GM19463 (cell line): ENCODE measurements at regions not wholly inside any gene's neighbourhood (a gene's known extent, or its start where the extent isn't known, plus 50 kb on each side); places are given as distances from the start of the nearest gene placed in this dataset.

Source experiments
- ATAC-seq: cut with Tn5 transposase; IDR thresholded peaks from one replicate; pipeline ENCODE4 v1.9.1; 2021; ENCODE audit warnings: mild to moderate bottlenecking, moderate library complexity; ENCODE audit not compliant: unreplicated experiment

GRCh38 chr13:108018371-108018870 lies 196.9 kb downstream of the LIG4 start:
- ATAC-seq, result no peak

GRCh38 chr13:108006619-108007018 lies 208.7 kb downstream of the LIG4 start:
- no peak for ATAC-seq

GRCh38 chr13:108005231-108005630 lies 210.1 kb downstream of the LIG4 start:
- no peak for ATAC-seq

DNA sequence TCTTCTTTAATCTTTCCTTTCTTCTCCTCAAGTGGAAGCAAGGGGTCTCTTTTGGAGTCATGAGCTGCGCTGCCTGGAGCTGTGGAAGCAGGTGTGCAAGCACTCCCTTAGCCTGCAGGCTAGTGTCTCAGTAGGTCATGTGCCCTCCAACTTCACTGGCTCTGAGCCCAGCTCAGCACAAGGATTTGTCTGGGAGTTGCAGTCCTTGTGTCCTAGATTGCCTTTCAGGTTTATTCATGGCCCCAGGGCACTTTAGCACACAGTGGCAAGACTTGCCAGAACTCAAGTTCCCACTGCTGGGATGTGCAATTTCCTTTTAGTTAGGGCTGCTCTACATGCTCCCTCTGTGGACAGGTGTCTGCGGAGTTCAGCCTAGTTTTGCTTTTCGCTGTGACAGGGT lies 211.7 kb downstream of the LIG4 start:
- no peak for ATAC-seq

DNA sequence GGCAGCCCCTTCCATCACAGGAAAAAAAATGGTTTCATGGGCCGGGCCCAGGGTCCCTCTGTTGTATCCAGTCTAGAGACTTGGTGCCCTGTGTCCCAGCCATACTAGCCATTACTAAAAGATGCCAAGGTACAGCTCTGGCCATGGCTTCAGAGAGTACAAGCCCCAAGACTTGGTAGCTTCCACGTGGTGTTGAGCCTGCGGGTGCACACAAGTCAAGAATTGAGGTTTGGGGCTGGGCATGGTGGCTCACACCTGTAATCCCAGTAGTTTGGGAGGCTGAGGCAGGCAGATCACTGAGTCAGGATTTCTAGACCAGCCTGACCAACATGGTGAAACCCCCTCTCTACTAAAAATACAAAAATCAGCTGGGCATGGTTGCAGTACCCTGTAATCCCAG lies 214.3 kb downstream of the LIG4 start:
- no peak for ATAC-seq

- no peak for ATAC-seq
These were observed 215.6 kb downstream of the LIG4 start for GRCh38 chr13:107999751-108000150.

GRCh38 chr13:107994137-107994536 lies 221.2 kb downstream of the LIG4 start:
- ATAC-seq, result no peak

DNA sequence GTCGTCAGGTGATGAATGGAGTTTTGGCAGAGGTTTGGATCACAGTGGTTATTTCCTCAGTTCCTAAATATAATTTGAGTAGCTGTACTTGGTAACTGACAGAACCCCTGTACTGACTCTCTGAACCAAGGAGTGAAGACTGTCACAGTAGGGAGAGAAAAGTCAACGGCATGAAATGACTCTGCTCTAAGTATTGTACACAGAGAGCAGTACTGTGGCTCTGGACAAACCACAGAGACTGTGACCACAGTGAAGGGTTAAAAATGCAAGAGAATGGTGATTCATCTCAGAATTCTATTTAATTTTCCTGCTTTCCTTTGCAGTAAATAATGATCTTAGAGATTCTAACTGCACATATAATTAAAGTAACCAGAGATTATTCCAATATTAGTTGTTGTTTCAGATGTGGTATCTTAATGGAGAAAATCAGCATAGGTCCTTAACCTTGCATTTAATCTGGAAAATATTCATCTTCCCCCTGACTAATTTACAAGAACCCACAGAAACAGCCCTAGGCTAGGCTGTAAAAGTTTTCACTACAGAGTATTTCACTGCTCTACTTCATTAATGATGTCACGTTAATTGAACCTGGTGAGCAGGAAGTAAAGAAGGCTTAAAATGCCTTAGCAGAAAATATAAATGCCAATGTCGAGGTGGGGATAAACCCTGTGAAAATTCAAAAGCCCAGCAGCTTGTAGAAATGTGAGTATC lies 221.9 kb downstream of the LIG4 start:
- no peak for ATAC-seq

DNA sequence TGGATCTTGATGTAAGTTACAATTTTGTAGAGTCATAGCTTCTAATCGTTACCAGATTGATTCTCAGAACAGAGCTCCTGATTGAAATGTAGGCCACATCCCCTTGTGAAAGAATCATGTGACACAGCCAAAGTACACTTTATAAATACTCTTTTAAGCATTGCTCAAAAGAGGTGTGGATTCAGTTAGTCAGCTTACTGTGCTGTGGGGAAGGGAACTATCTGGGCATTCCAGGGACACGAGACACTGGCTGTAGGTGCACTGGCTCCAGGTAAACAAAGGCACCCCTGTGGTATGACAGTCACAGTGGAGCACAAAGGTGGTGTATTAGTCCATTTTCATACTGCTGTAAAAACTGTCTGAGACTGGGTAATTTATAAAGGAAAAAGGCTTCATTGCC lies 222.8 kb downstream of the LIG4 start:
- ATAC-seq, result no peak

- ATAC-seq, result no peak
These were observed 238.2 kb downstream of the LIG4 start for GRCh38 chr13:107977071-107977574.

- ATAC-seq, result no peak
These were observed 238.7 kb downstream of the LIG4 start for GRCh38 chr13:107976628-107977027.

DNA sequence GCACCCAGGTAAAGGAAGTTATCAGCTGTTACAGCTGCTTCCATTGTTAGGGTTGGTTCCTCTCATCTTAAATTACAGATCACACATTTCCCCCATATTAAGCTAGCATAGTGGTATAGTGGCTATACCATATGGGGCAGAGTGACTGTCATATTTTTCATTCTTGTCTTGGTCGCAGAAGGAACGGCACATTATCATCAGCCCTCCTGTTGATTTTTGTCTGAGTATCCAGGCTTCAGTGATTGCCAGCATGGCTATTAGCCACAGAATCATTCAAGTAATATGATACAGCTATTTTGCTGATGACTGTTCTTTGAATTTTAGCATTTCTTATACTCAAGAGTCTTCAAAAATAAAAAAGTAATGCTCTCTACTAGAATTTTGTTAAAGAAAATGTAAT lies 240.9 kb downstream of the LIG4 start:
- no peak for ATAC-seq

DNA sequence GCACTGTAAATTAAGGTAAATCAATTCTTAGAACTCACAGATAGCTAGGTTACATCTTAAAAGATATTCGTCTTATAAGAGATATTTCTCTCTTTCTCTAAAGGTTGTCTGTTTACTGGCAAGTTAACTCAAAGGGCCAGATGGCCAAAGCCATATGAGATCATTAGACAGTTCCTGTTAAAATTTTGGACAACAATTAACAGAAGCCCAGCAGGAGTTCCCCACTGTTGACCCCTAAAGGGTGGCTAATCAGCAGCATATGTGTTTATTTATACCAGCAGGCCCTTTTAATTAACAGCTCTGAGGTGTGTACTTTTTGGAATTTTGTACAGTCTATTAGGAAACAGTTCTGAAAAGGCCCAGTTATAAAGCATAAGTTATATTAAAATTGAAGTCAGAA lies 245.8 kb downstream of the LIG4 start:
- no peak for ATAC-seq

- ATAC-seq, result no peak
These were observed 246.9 kb downstream of the LIG4 start for GRCh38 chr13:107968470-107968869.

DNA sequence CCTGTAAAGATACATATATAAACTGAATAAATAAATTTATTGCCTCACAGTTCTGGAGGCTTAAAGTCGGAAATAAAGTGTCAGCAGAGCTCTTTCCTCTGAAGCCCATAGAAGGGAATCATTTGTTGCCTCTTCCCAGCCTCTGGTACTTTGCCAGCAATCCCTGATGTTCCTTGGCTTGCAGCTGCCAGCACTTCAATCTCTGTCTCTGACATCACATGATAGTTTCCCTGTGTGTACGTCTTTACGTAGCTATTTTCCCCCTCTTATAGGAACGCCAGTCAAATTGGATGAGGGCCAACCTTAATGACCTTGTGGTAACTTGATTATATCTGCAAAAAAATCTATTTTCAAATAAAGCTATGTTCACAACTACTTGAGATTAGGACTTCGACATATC lies 250.9 kb downstream of the LIG4 start:
- no peak for ATAC-seq

GRCh38 chr13:107961849-107962608 lies 253.3 kb downstream of the LIG4 start:
- ATAC-seq, result no peak

DNA sequence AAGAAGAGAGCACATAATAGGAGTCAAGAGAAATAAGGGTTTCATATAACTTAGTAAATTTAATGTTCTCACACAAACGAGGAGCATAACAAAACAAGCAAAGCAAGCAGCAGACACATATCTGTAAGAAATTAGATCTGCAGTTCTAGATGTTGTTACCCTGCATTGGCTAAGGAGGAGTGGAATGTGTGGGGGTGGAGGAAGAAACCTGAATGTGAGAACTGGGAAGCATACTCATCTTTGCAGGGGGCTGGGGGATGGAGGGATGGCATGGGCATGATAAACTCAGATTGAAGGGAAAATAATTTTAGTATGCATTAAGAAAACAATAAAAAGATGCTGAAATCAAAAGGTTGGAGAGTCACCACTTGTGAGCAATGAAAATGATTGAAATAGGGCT lies 255.0 kb downstream of the LIG4 start:
- ATAC-seq, result no peak

DNA sequence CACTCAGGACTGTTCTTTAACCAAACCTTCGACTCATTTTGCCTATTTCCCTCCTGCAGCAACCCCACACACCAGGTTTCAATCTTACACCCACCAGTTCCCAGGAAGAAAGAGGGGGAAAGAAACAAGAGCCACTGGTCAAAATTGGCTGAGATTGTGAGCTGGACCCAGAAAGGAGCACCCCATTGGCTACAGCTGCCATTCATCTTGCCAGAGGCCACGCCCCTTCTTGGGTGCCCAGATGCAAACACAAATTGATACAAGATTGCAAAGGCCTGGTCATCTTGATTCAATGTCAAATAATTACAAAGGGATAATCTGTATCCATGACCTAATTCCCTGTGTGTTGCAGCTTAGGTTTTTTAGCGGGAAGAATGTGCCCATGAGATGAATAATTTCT lies 258.4 kb downstream of the LIG4 start:
- ATAC-seq, result no peak

GRCh38 chr13:107942030-107942617 lies 273.2 kb downstream of the LIG4 start:
- ATAC-seq, result no peak

- no peak for ATAC-seq
These were observed 273.8 kb downstream of the LIG4 start for GRCh38 chr13:107941345-107942029.

GRCh38 chr13:107937848-107938247 lies 277.5 kb downstream of the LIG4 start:
- ATAC-seq, result no peak
